HG03469 (cell line): ENCODE measurements at regions not wholly inside any gene's neighbourhood (a gene's known extent, or its start where the extent isn't known, plus 50 kb on each side); places are given as distances from the start of the nearest gene placed in this dataset.

Experiments used
- ATAC-seq: cut with Tn5 transposase; IDR thresholded peaks from one replicate; pipeline ENCODE4 v1.9.1; 2021; ENCODE audit warnings: mild to moderate bottlenecking, moderate library complexity, moderate number of reproducible peaks; ENCODE audit not compliant: unreplicated experiment

DNA sequence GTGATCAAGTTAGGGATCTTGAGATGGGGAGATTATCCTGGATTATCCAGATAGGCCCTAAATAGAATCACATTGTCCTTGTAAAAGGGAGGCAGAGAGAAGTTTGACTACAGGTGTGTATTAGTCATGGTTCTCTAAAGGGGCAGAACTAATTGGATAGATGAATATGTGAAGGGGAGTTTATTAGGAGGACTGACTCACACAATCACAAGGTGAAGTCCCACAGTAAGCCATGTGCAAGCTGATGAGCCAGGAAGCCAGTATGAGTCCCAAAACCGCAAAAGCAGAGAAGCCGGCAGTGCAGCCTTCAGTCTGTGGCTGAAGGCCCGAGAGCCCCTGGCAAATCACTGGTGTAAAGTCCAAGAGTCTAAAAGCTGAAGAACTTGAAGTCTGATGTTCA lies 275.8 kb downstream of the KCNS3 start:
- no peak for ATAC-seq

DNA sequence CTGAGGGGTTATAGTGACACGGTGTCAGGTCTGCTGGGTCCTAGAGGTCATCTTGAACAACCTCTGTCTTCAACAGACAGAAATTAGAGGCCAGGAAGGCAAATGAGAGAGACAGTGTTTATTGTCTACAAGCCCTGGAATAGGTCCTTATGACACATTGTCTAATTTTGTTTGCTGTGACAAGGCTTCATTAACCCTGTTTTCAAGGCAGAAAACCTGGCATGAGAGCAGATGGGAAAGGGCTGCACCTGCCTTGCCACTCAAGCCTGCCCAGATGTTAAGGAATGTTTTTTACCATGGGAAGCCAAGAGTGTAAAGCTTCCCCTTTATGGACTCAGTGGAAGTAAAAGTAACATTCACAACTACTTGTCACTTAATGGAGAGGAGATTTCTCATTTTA lies 275.3 kb downstream of the KCNS3 start:
- no peak for ATAC-seq

DNA sequence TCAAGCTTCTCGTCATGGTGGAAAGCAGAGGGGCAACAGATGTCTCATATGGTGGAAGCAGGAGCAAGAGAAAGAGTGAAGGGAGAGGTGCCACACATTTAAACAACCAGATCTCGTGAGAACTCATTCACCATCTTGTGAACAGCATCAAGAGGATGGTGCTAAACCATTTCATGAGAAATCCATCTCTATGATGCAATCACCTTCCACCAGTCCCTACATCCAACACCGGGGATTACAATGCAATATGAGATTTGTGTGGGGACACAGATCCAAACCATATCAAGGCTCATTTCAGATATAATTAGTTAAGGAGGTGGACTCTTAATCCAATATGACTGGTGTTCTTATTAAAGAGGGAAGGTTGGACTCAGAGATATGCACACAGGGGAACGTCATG lies 272.8 kb downstream of the KCNS3 start:
- ATAC-seq, result no peak

DNA sequence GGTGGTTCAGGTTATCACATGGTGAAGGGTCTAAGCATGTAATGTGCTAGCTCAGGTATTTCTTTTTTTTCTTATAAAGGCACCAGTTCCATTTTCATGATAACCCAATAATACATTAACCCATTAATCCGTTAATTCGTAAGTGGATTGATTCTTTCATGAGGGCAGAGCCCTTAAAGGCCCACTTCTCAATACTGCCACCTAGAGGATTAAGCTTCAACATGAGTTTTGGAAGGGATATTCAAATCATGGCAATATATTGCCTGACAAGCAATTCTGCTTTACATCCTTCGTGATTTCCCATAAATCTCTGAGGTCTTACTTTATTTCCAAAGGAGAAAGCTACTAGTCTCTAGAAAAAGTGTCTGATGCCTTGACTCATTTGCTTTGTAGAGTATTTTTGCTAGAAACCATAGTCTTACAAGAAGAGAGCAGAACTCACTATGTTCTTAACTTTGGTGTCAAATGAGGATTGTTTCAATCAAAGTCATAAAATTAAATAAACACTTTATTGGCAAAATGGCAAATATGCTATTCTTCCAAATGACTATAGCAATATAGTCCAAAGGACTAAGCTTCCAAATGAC lies 271.3 kb downstream of the KCNS3 start:
- no peak for ATAC-seq

DNA sequence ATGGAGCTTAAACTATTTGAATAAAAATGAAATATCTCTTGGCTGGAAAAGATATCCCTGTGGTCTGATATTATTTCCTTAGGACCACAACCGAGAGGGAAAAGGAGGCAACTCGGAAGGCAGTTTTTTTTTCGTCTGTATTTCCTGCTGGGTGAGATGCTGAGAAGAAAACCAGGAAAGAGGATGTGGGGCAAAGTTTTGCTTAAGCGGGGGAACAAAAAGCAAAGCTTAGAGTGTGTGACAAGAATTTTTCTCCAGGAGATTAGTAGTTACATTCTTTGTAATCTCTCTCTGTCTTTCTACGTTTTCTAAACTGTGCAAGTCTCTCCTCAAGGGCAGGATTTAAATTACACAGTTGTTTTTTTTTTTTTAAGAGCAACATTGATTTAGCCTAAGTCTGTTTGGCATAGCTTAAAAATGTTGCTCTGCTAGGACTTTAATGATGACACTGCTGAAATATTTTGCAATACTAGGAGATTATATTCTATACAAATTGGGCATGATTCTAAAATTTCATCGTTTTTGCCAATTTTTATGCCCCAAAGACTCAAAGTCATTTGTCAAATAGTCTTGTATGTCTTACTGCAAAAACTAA lies 258.5 kb downstream of the KCNS3 start:
- ATAC-seq, result no peak

DNA sequence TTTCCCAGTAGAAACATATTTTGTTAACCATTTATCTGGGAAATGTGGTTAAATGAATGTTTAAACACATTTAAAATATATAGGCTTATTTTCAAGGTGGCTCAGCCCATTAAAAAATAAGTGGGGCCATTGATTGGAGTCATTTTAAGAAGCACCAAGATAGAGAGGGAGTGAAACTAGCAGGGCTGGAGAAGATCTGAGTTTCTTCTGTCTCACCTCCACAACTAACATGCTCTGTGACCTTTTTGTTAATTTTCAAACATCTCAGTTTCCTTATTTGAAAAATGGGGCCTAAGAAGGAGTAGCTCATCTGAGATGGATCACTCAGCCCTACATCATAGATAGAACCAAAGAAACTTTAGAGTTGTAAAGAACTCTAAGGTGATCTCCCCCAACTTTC lies 254.8 kb downstream of the KCNS3 start:
- ATAC-seq, result no peak

DNA sequence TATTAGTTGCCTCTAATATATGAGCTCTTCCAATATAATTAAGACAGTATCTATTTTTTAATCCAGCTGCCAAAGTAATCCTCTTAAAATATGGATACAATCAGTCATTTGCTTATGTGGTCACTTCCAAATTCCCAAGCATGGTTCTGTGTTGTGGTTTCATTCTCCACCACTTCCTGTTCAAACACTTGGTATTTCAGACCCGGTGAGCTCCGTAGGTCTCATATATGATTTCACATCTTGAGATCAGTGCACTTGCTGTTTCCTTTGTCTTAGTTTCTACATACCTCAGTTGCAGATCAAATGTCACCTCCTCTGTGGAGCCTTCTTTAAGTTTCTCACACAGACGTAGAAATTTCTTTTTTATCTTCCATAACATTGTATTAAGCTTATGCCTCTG lies 254.2 kb downstream of the KCNS3 start:
- ATAC-seq, result peak; percentile 48

DNA sequence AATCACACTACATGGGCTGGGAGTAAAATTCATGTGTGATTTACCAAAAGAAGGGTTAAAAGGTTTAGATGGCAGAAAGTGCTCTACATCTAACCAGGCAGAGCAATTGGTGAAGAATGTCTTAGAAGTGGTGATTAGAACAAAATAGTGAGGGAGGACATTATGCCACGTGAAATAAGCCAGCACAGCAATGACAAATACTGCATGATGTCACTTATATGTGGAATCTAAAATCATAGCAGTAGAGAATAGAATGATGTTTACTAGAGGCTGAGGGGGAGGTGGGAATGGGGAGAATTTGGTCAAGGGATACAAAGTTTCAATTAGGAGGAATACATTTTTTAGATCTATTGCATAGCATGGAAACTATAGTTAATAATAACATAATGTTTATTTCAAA lies 253.3 kb downstream of the KCNS3 start:
- no peak for ATAC-seq

DNA sequence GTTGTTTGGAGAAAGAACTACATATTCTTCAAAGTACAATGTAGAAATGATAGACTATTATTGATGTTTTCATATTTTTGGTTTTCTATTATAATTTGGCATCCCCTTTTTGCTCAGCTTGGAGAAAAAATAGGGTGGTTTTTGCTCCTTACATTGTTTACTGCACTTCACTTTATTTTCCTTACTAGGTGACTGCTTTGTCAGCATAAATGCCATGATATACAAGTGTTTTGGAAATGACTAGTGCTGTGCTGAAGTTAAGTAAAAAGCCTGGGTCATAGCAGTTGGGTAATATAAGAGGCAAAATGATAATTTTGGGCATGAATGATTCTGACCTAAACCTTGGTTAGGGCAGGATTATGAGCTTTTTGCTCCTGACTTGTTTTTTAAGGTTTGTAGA lies 250.9 kb downstream of the KCNS3 start:
- no peak for ATAC-seq

DNA sequence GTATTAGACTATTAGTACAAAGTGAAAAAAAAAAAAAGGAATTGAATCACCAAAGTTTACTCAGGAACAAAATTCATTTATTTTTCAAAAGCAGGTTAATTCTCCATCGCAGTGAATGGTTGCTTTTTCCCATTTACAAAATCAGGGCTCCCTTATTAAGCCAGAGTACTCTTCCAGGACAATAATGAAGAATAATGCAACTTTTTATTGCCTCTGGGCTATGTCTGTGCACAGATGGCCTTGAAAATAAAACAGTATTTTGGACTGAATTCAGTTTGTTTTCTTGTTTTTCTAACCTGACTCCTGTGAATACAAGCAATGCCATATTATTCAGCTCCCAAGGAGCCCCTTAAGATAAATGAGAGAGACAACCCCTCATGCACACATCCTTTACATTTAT lies 246.8 kb downstream of the KCNS3 start:
- no peak for ATAC-seq

DNA sequence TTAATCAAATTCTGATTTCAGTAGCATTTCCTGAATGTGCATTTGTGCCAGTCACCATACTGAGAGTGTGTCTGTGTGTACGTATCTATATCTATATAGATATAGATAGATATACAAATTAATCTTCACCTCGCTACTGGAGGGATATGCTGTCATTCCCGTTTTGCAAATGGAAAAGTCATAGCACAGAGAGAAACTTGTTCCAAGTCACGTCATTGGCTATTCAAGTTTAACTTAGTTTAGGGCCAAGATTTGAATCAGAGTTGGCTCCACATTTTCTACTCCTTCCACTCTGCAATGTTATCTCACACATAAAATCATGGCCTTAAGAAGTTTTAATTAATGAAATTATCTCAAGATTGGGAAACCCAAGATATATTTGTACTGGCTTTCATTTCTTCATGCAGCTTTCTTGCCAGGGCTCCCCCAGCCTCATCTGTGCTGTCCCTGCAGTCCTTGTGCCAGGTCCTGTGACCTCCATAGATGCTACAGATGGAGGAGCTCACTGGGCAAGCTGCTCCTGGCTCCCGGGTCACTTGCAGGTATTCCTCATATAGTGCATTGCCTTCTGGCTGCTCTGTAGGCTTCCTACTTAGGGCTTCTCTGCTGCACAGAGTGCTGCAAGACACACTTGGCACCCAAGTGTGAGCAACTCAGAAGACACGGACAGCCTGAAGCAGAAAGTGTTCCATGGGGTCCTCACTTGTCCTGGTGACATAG lies 245.8 kb downstream of the KCNS3 start:
- no peak for ATAC-seq

DNA sequence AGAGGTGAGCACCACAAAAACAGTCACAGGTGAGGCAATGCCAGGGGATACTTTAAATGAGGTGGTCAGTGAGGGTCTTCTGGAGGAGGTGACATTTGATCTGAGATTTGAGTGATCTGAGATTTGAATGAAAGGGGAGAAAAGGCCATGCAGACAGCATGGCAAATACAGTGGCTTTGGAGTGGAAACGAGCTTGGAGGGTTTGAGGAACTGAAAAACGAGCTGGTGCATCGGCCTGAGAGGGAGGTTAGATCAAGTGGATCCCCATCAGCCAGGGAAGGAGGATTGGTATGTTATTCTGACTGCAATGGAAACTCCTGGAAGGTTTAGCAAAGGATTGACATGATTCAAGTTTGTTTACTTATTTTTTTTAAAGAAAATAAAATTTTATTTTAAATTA lies 245.1 kb downstream of the KCNS3 start:
- ATAC-seq, result no peak

DNA sequence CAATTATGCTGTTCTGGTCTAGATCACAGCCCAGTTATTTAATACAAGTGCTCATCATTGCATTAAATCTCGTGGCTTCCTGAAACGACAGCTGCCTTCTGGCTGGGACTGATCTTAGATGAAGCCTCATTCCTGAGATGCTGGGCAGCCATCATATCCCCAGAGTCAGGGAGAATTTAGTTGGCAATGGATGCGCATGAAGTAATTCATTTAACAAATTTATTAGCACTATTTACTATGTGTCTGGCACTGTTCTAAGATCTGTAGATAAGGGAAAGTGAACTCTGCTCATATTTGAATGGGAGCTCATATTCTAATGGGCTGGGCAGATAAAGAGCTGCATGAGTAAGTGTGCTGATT lies 244.7 kb downstream of the KCNS3 start:
- no peak for ATAC-seq

DNA sequence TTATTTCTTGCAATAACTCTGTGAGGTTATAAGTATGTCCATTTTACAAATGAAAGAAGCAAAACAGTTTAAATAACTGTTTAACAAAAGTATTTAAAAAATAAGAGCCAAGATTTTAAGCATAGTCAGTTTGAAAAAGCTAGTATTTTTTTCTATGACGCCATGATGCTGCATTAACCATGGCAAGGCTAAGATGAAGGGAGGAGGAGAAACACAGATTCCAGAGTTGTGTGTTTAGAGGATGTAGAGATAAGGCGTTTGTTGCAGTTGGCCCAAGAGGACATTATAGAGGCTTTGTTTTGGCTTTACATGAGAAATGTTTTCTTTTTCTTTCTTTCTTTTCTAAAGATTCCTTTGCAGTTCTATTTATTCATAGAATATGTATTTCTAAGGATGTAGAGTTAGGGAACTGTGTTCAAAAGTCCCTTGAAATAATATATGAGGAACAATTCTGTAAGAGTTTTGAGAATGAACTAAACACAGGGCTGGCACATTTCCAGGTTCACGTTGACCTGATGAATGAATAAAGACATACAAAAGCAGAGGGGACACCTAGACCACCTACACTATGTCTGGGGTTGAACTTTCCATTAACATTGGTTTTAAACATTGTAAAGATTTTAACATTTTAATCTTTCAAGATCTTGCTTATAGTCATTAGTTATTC lies 244.2 kb downstream of the KCNS3 start:
- no peak for ATAC-seq

DNA sequence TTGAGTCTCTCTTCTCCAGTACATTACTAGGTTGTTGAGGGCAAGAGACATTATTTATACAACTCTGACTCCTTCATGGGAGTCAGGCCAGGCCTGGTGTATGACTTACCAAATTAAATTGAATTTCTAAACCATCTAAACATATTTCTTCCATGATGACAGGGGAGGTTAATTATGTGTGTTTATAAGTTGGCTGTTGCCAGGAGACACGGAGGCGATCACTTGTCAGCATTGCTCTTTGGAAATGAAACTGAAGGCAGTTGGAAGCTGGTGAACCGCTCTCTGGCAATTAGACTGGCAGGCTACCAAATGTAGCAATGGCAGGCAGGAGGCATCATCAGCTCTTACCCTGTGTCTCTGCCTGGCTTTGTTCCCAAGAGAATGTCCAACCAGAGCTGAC lies 241.4 kb downstream of the KCNS3 start:
- ATAC-seq, result no peak

DNA sequence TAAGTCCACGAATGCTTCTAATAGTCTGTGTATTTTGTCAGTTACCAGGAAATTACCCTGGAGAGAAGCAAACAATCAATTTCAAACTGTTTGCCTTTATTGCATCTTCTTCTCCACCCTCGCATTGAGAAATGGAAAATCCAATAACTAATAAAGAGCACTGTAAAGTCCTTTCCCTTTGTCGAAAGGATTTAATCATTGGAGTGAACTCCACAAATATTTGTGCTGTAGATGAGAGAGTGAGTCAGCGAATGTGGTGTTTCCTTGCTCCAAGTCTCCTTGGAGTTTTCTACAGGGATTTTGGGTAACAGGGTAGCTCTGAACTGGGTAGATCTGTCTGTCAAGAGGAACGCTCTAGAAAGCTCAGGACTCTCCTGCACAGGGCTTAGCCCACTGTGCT lies 240.2 kb downstream of the KCNS3 start:
- no peak for ATAC-seq

DNA sequence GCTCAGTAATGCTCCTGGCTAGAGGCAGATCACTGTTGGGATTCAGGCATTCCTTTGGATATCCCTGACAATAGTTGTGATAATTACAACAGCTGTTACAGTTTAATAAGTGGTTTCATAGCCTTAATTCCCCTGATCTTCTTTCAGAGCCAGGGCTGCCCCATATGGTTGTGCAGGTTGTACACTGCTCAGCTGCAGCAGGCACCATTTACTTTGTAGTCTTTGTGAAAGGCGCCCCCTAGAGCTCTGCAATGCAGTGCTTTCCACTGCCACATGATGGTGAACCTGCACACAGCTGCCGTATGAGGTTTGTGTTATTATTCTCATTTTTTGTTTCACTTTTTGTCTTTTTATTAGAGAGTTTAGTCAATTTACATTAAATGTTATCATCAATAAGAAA lies 239.1 kb downstream of the KCNS3 start:
- peak; percentile 92 for ATAC-seq

DNA sequence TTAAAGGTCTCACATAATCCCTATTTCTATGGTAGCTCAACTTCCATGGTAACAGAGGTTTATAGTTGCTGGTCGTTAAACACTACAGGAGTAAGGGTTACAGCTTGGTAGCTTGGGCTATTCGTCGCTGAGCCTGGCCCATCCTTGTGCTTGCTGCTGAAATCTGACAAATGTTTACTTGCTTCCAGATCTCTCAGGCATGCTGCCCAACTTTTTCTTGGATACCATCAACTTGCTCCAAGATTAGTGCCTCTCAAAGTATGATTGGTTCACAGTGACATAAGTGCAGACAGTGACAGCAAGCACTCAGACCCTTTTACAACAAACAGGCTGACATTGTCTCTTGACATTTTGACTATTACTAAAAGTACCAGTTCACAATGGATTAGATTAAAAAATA lies 231.8 kb downstream of the KCNS3 start:
- ATAC-seq, result no peak

DNA sequence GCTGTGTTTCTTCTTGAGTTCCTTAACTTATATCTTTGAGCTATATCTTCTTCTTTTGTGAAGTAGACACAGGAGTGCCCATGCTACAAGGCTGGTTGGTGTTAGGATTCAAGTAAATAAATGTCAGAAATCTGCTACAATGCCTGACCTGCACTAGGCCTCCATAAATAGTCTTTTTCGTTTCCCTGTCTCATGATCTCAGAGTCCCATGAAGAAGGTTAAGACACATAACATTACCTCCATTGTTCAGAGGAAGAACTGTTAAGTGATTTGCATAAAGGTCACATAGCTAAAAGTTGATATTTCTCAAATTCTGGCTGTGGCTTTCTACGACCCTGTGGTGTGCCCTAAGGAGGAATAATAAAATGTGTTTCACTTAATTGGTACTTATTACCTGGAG lies 228.4 kb downstream of the KCNS3 start:
- no peak for ATAC-seq

DNA sequence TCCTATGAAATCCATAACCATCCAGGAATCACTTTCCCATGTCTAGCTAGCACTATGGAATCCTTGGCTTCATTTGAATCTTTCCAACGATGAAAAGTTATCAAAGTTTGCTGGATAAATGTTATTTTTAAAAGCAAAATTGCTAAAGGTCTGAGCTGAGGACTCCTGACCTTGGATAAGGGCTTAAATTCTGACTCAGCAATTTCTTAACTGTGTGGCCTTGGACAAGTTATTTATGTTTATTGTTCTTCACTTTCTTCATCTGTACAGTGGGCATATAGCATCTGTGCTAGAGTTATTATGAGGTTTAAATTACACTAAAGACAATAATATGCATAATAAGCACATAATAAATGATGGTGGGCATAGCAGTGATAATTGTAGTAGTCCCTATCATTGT lies 227.5 kb downstream of the KCNS3 start:
- no peak for ATAC-seq

DNA sequence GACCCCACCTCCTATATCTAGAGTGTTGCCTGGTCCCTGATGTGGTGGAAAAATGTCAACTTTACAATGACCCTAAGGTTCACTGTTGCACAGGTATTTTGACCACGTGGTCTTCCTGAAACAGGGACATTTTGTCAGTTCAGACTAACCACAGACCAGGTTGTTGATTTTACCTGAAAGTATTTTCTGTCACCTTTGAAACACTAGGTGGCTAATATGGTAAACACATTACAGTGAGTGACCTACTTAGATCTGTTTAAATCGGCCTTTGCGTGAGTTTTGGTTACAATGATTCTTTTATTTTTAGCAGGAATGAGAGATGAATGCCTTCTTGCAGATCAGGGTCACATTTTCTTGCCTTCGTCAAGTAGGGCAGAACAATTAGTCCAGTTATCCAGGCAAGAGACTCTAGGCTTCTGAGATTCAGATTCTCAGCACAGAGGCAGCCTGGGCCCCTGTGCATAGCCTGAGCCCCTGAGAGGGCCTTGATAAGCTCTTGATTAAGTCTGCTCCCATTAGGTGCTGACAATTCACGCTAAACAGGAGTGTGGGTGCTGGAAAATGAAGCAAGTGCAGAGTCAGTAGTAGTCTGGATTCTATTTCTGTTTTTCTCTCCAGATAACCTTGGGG lies 226.2 kb downstream of the KCNS3 start:
- ATAC-seq, result no peak
